ENCODE measurements at regions not wholly inside any gene's neighbourhood (a gene's known extent, or its start where the extent isn't known, plus 50 kb on each side); places are given as distances from the start of the nearest gene placed in this dataset.

DNA sequence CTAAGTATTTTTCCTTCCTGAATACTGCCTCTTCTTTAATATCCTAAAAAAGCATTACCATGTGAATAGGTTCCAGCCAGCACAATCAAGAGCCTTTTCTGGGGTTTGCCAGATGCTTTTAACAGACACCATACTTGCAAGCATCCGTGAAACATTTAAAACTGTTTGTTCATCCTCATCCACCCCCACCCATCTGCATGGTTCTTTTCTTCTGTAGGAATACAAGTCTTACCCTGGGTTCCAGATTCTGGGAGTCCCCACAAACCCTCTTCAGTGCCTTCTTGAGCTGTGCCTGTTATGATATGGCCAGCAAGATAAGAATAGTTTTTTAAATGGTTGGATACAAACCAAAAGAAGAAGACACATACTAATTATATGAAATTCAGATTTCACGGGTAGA, 354.9 kb upstream of the PLXNA2 start:
- no peaks in the 10 kb centered on the region for H3K36me3 ChIP-seq (ENCODE audit: low read length)
- no peak overlapping the region for H3K4me2 ChIP-seq (ENCODE audit: low read depth, low read length, poor library complexity, severe bottlenecking)
- H2AFZ ChIP-seq (ENCODE audit: low read depth, low read length, severe bottlenecking) = no peak overlapping the region
- TF ChIP-seq, protein P1, sequence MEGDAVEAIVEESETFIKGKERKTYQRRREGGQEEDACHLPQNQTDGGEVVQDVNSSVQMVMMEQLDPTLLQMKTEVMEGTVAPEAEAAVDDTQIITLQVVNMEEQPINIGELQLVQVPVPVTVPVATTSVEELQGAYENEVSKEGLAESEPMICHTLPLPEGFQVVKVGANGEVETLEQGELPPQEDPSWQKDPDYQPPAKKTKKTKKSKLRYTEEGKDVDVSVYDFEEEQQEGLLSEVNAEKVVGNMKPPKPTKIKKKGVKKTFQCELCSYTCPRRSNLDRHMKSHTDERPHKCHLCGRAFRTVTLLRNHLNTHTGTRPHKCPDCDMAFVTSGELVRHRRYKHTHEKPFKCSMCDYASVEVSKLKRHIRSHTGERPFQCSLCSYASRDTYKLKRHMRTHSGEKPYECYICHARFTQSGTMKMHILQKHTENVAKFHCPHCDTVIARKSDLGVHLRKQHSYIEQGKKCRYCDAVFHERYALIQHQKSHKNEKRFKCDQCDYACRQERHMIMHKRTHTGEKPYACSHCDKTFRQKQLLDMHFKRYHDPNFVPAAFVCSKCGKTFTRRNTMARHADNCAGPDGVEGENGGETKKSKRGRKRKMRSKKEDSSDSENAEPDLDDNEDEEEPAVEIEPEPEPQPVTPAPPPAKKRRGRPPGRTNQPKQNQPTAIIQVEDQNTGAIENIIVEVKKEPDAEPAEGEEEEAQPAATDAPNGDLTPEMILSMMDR (IDR thresholded peaks at IDR 0.05; ENCODE audit: insufficient read depth, low read length, poor library complexity, severe bottlenecking) = no peak
- no peak for TF ChIP-seq EZH2phosphoT487 (conservative IDR thresholded peaks at IDR 0.05; ENCODE audit: low read length)
- no peak overlapping the region for H3K27ac ChIP-seq (ENCODE audit: low read depth, low read length)
- H3F3A ChIP-seq (ENCODE audit: insufficient read depth) = no peaks in the 10 kb centered on the region
- no peaks in the 10 kb centered on the region for H3K9me2 ChIP-seq (replicated peaks; ENCODE audit: insufficient read depth, low read length)
- no peaks in the 10 kb centered on the region for H3K27me3 ChIP-seq (ENCODE audit: low read length)
- no peaks in the 10 kb centered on the region for H3K9me3 ChIP-seq (ENCODE audit: insufficient read depth, low read length)
- H3K4me3 ChIP-seq (ENCODE audit: insufficient read depth, low read length, poor library complexity, severe bottlenecking) = no peak overlapping the region
- H3K9ac ChIP-seq (ENCODE audit: low read length) = no peak overlapping the region
- H3K79me2 ChIP-seq (ENCODE audit: insufficient read depth, low read length) = no peaks in the 10 kb centered on the region
- no peaks in the 10 kb centered on the region for H4K20me1 ChIP-seq (ENCODE audit: low read depth, low read length)

GRCh38 chr1:208600456-208601190, 356.4 kb upstream of the PLXNA2 start:
- no peaks in the 10 kb centered on the region for H3K36me3 ChIP-seq (ENCODE audit: low read length)
- no peaks in the 10 kb centered on the region for H4K20me1 ChIP-seq (ENCODE audit: low read depth, low read length)
- no peaks in the 10 kb centered on the region for H3K27me3 ChIP-seq (ENCODE audit: low read length)
- H3K4me2 ChIP-seq (ENCODE audit: low read depth, low read length, poor library complexity, severe bottlenecking) = no peak overlapping the region
- no peak overlapping the region for H2AFZ ChIP-seq (ENCODE audit: low read depth, low read length, severe bottlenecking)
- H3K9me3 ChIP-seq (ENCODE audit: insufficient read depth, low read length) = no peaks in the 10 kb centered on the region
- H3K4me3 ChIP-seq (ENCODE audit: insufficient read depth, low read length, poor library complexity, severe bottlenecking) = no peak overlapping the region
- no peaks in the 10 kb centered on the region for H3F3A ChIP-seq (ENCODE audit: insufficient read depth)
- H3K27ac ChIP-seq (ENCODE audit: low read depth, low read length) = no peak overlapping the region
- H3K9me2 ChIP-seq (replicated peaks; ENCODE audit: insufficient read depth, low read length) = no peaks in the 10 kb centered on the region
- TF ChIP-seq, protein P1 (IDR thresholded peaks at IDR 0.05; ENCODE audit: insufficient read depth, low read length, poor library complexity, severe bottlenecking) = no peak
- no peak for TF ChIP-seq EZH2phosphoT487 (conservative IDR thresholded peaks at IDR 0.05; ENCODE audit: low read length)
- H3K79me2 ChIP-seq (ENCODE audit: insufficient read depth, low read length) = no peaks in the 10 kb centered on the region
- H3K9ac ChIP-seq (ENCODE audit: low read length) = no peak overlapping the region

DNA sequence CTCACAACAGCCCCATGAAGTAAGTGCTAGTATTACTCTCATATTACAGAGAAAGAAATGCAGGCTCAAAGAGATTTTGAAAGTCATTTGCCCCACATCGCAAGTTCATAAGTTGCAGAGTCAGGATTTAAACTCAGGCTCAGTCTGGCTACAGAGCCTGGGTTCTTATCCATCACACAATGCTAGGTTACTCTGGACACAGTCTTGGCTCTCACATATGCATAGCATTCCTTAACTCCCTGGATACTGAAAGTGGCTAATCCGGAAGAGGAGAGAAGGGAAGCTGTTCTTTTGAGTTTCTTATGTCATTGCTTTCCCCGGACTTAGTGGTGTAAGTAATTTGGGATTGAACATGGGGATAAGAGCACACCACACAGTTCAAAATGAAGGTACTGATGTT, 357.4 kb upstream of the PLXNA2 start:
- no peak overlapping the region for H3K4me2 ChIP-seq (ENCODE audit: low read depth, low read length, poor library complexity, severe bottlenecking)
- no peaks in the 10 kb centered on the region for H3F3A ChIP-seq (ENCODE audit: insufficient read depth)
- TF ChIP-seq EZH2phosphoT487 (conservative IDR thresholded peaks at IDR 0.05; ENCODE audit: low read length) = no peak
- TF ChIP-seq, protein P1 (IDR thresholded peaks at IDR 0.05; ENCODE audit: insufficient read depth, low read length, poor library complexity, severe bottlenecking) = no peak
- H3K27me3 ChIP-seq (ENCODE audit: low read length) = no peaks in the 10 kb centered on the region
- H2AFZ ChIP-seq (ENCODE audit: low read depth, low read length, severe bottlenecking) = no peak overlapping the region
- no peak overlapping the region for H3K9ac ChIP-seq (ENCODE audit: low read length)
- no peaks in the 10 kb centered on the region for H3K9me2 ChIP-seq (replicated peaks; ENCODE audit: insufficient read depth, low read length)
- no peaks in the 10 kb centered on the region for H3K36me3 ChIP-seq (ENCODE audit: low read length)
- no peak overlapping the region for H3K27ac ChIP-seq (ENCODE audit: low read depth, low read length)
- H3K4me3 ChIP-seq (ENCODE audit: insufficient read depth, low read length, poor library complexity, severe bottlenecking) = no peak overlapping the region
- no peaks in the 10 kb centered on the region for H4K20me1 ChIP-seq (ENCODE audit: low read depth, low read length)
- no peaks in the 10 kb centered on the region for H3K79me2 ChIP-seq (ENCODE audit: insufficient read depth, low read length)
- H3K9me3 ChIP-seq (ENCODE audit: insufficient read depth, low read length) = no peaks in the 10 kb centered on the region

All from SU-DHL-6 (cell line).